GM19043 (cell line): ENCODE measurements at regions not wholly inside any gene's neighbourhood (a gene's known extent, or its start where the extent isn't known, plus 50 kb on each side); places are given as distances from the start of the nearest gene placed in this dataset.

Experiments
- ATAC-seq: cut with Tn5 transposase; IDR thresholded peaks from one replicate; pipeline ENCODE4 v1.9.1; 2021; ENCODE audit warnings: low read depth; ENCODE audit not compliant: unreplicated experiment

- no peak for ATAC-seq
Observed at GRCh38 chr4:126838941-126839679, 793.6 kb upstream of the INTU start.

- ATAC-seq, result no peak
Observed at GRCh38 chr4:126843492-126844067, 789.2 kb upstream of the INTU start.

- ATAC-seq, result no peak
Observed at GRCh38 chr4:126850286-126850685, 782.5 kb upstream of the INTU start.

GRCh38 chr4:126851391-126851790 lies 781.4 kb upstream of the INTU start:
- ATAC-seq, result no peak

- ATAC-seq, result peak; percentile 52
Observed at GRCh38 chr4:126853715-126854114, 779.0 kb upstream of the INTU start.

- ATAC-seq, result no peak
Observed at GRCh38 chr4:126856906-126857305, 775.9 kb upstream of the INTU start.

GRCh38 chr4:126859314-126859713 lies 773.4 kb upstream of the INTU start:
- no peak for ATAC-seq

GRCh38 chr4:126859872-126860271 lies 772.9 kb upstream of the INTU start:
- no peak for ATAC-seq

GRCh38 chr4:126860308-126860707 lies 772.4 kb upstream of the INTU start:
- ATAC-seq, result no peak

- no peak for ATAC-seq
Observed at GRCh38 chr4:126869967-126870366, 762.8 kb upstream of the INTU start.

- ATAC-seq, result no peak
Observed at GRCh38 chr4:126871810-126872209, 760.9 kb upstream of the INTU start.

- ATAC-seq, result no peak
Observed at GRCh38 chr4:126874533-126874932, 758.2 kb upstream of the INTU start.

- no peak for ATAC-seq
Observed at GRCh38 chr4:126888968-126889367, 743.8 kb upstream of the INTU start.

GRCh38 chr4:126890383-126890782 lies 742.4 kb upstream of the INTU start:
- no peak for ATAC-seq

- no peak for ATAC-seq
Observed at GRCh38 chr4:126890994-126891393, 741.8 kb upstream of the INTU start.

GRCh38 chr4:126894963-126895362 lies 737.8 kb upstream of the INTU start:
- ATAC-seq, result no peak

- ATAC-seq, result no peak
Observed at GRCh38 chr4:126895988-126896570, 736.7 kb upstream of the INTU start.

- ATAC-seq, result no peak
Observed at GRCh38 chr4:126897038-126897437, 735.7 kb upstream of the INTU start.

GRCh38 chr4:126898815-126899214 lies 733.9 kb upstream of the INTU start:
- ATAC-seq, result no peak

- ATAC-seq, result no peak
Observed at GRCh38 chr4:126899331-126899801, 733.4 kb upstream of the INTU start.

- no peak for ATAC-seq
Observed at GRCh38 chr4:126906466-126906865, 726.3 kb upstream of the INTU start.

GRCh38 chr4:126907389-126907788 lies 725.4 kb upstream of the INTU start:
- no peak for ATAC-seq
